Memory B cell (primary cell): ENCODE measurements at regions not wholly inside any gene's neighbourhood (a gene's known extent, or its start where the extent isn't known, plus 50 kb on each side); places are given as distances from the start of the nearest gene placed in this dataset.

Experiments used
- ATAC-seq: fragments of 150-1000 bp; cut with Tn5 transposase; 2 replicates; pipeline ENCODE4 v1.10.0; 2021; ENCODE audit warnings: low read depth, mild to moderate bottlenecking, moderate library complexity
- DNase-seq, 2 donors: peaks; one replicate each; pipeline ENCODE4 v3.0.0; 2022; ENCODE audit warnings: low spot score in 2 of 2
- H3K27ac Mint-ChIP-seq: one replicate; pipeline ENCODE4 v1.8.0; 2022; ENCODE audit warnings: mild to moderate bottlenecking, moderate library complexity, mixed read lengths
- H3K27me3 Mint-ChIP-seq: one replicate; pipeline ENCODE4 v1.8.0; 2022; ENCODE audit warnings: mixed read lengths
- H3K36me3 Mint-ChIP-seq: one replicate; pipeline ENCODE4 v1.8.0; 2022; ENCODE audit warnings: mild to moderate bottlenecking, mixed read lengths
- H3K4me1 Mint-ChIP-seq: one replicate; pipeline ENCODE4 v1.8.0; 2022; ENCODE audit warnings: mixed read lengths
- H3K4me3 Mint-ChIP-seq: one replicate; pipeline ENCODE4 v1.8.0; 2022; ENCODE audit warnings: mild to moderate bottlenecking, moderate library complexity, mixed read lengths
- H3K9me3 Mint-ChIP-seq: one replicate; pipeline ENCODE4 v1.8.0; 2022; ENCODE audit warnings: mixed read lengths

DNA sequence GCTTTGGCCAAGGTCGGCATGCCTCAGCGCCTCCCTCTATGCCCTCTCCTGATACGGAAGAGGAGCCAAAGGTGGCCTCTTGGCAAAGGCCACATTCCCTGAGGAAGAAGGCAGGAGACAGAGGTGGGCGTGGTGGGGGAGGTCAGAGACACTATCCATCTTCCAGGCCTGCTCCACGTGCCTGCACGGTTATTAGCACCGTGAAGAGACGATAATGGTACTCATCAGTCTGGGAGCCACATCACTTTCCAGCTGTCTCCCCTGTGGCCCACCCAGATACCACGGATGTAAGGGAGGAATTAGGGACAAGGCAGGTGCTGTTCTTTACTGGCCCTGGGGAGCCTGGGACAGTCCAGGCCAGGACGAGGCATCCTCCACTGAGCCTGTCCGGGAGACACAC lies 354.3 kb downstream of the MN1 start:
- no peak overlapping the region for H3K4me3 Mint-ChIP-seq
- ATAC-seq (no peak), DNase-seq (no peak)
- H3K27ac Mint-ChIP-seq = no peak overlapping the region
- no peaks in the 10 kb centered on the region for H3K36me3 Mint-ChIP-seq
- H3K9me3 Mint-ChIP-seq = peaks cover 9% of the 10 kb centered on the region
- no peaks in the 10 kb centered on the region for H3K4me1 Mint-ChIP-seq
- H3K27me3 Mint-ChIP-seq = peaks cover 6% of the 10 kb centered on the region

- Mint-ChIP-seq H3K36me3 (no peaks in the 10 kb centered on the region), H3K27ac (no peak overlapping the region), H3K4me3 (no peak overlapping the region), H3K27me3 (peaks cover 5% of the 10 kb centered on the region), H3K4me1 (no peaks in the 10 kb centered on the region), H3K9me3 (peaks cover 13% of the 10 kb centered on the region)
- no peak for DNase-seq
- no peak for ATAC-seq
Measured at GRCh38 chr22:27450448-27450847, 351.1 kb downstream of the MN1 start.

DNA sequence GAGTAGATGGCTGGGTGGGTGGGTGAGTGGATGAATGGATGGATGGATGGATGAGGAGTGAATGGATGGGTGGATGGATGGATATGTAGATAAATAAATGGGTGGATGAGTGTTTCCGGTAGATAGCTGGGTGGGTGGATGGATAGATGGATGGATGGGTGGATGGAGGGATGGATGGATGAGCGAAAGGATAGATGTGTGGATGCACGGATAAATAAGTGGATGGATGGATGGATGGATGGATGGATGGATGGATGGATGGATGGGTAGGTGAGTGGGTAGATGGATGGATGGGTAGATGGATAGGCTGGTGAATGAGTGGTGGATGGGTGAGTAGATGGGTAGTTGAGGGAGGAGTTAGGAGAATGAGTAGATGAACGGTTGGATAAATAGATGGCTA lies 349.3 kb downstream of the MN1 start:
- Mint-ChIP-seq H3K36me3 (no peaks in the 10 kb centered on the region), H3K27me3 (peaks cover 9% of the 10 kb centered on the region), H3K4me1 (no peaks in the 10 kb centered on the region), H3K4me3 (no peak overlapping the region), H3K27ac (no peak overlapping the region), H3K9me3 (peaks cover 13% of the 10 kb centered on the region)
- no peak for ATAC-seq
- no peak for DNase-seq

GRCh38 chr22:27452922-27453321 lies 348.6 kb downstream of the MN1 start:
- no peak for DNase-seq
- Mint-ChIP-seq H3K36me3 (no peaks in the 10 kb centered on the region), H3K27me3 (peaks cover 9% of the 10 kb centered on the region), H3K9me3 (peaks cover 13% of the 10 kb centered on the region), H3K4me1 (no peaks in the 10 kb centered on the region), H3K27ac (no peak overlapping the region), H3K4me3 (no peak overlapping the region)
- no peak for ATAC-seq

DNA sequence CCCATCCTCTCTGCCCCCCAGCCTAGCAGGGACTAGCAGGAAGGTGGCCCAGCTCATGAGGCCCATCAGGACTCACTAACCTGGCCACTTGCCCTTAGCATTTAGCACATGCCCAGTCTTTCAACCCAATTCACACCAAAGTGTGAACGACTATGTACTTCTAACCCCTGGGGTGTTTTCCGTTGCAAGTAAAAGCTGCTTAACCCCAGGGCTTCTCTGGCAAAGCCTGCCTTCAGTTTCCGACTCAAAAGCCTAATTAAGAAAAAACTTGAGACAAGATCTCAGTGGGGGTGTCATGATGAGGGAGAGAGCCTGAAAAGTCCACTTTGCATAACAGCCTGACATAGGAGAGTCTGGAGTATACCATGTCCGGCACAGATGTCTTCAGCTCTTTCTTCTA lies 347.8 kb downstream of the MN1 start:
- Mint-ChIP-seq H3K9me3 (peaks cover 13% of the 10 kb centered on the region), H3K36me3 (no peaks in the 10 kb centered on the region), H3K4me3 (no peak overlapping the region), H3K4me1 (no peaks in the 10 kb centered on the region), H3K27me3 (peaks cover 9% of the 10 kb centered on the region), H3K27ac (no peak overlapping the region)
- ATAC-seq (no peak), DNase-seq (no peak)

DNA sequence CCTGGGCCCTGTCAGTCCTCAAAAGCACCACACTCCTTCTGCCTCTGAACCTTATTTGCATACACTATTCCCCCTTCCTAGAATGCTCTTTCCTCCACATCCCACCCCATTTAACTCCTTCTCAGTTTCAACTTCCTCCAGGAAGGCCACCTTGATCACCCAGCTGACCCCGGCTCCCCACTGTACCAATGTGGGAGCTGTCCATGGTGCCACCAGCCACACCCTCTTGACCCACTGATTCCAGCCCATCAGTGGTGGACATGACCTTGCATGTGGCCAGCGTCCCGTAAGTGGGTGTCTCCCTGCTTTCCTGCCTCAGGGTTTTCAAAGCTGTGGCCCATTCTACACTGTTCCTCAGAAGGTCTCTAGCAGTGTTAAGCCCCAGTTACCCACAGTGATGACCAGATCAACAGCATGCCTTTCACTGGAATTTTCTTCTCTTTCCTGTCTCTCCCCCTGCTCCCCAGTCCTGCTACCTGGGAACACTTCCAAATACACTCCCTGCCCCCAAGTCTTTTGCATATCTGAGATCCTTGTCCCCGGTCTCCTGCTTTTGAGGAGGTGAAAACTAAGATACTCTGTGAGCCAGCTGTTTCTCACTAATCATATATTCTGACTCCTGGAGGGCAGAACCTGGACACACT lies 346.6 kb downstream of the MN1 start:
- Mint-ChIP-seq H3K36me3 (no peaks in the 10 kb centered on the region), H3K4me3 (no peak overlapping the region), H3K9me3 (peaks cover 13% of the 10 kb centered on the region), H3K27me3 (peaks cover 11% of the 10 kb centered on the region), H3K4me1 (no peaks in the 10 kb centered on the region), H3K27ac (no peak overlapping the region)
- DNase-seq (no peak), ATAC-seq (no peak)

- H3K27ac Mint-ChIP-seq = no peak overlapping the region
- H3K4me1 Mint-ChIP-seq = no peaks in the 10 kb centered on the region
- peaks cover 11% of the 10 kb centered on the region for H3K27me3 Mint-ChIP-seq
- ATAC-seq (no peak), DNase-seq (no peak)
- H3K9me3 Mint-ChIP-seq = peaks cover 12% of the 10 kb centered on the region
- H3K4me3 Mint-ChIP-seq = no peak overlapping the region
- H3K36me3 Mint-ChIP-seq = no peaks in the 10 kb centered on the region
Measured at GRCh38 chr22:27455526-27455925, 346.0 kb downstream of the MN1 start.

GRCh38 chr22:27456696-27457503 lies 344.7 kb downstream of the MN1 start:
- DNase-seq (no peak), ATAC-seq (no peak)
- Mint-ChIP-seq H3K36me3 (no peaks in the 10 kb centered on the region), H3K4me3 (no peak overlapping the region), H3K4me1 (no peaks in the 10 kb centered on the region), H3K27me3 (peaks cover 12% of the 10 kb centered on the region), H3K27ac (no peak overlapping the region), H3K9me3 (peaks cover 10% of the 10 kb centered on the region)

DNA sequence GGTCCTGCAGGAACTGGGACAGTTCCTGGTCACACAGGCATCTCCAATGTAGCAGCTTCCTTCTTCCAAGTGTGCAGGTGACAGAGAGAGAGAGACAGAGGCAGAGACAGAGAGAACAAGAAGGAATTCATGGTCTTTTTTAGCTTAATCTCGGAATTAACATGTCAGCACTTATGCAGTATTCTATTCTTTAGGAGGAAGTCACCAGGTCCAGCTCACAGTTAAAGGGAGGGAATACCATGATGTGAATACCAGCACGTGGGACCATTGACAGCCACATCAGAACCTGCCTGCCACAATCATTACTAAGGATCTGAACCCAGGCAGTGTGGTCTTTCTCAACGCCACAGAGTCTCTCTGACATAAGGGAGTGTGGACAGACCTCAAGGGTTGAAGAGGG lies 341.6 kb downstream of the MN1 start:
- no peak overlapping the region for H3K4me3 Mint-ChIP-seq
- peaks cover 9% of the 10 kb centered on the region for H3K27me3 Mint-ChIP-seq
- DNase-seq (no peak), ATAC-seq (no peak)
- no peaks in the 10 kb centered on the region for H3K36me3 Mint-ChIP-seq
- no peak overlapping the region for H3K27ac Mint-ChIP-seq
- peaks cover 5% of the 10 kb centered on the region for H3K9me3 Mint-ChIP-seq
- H3K4me1 Mint-ChIP-seq = no peaks in the 10 kb centered on the region

DNA sequence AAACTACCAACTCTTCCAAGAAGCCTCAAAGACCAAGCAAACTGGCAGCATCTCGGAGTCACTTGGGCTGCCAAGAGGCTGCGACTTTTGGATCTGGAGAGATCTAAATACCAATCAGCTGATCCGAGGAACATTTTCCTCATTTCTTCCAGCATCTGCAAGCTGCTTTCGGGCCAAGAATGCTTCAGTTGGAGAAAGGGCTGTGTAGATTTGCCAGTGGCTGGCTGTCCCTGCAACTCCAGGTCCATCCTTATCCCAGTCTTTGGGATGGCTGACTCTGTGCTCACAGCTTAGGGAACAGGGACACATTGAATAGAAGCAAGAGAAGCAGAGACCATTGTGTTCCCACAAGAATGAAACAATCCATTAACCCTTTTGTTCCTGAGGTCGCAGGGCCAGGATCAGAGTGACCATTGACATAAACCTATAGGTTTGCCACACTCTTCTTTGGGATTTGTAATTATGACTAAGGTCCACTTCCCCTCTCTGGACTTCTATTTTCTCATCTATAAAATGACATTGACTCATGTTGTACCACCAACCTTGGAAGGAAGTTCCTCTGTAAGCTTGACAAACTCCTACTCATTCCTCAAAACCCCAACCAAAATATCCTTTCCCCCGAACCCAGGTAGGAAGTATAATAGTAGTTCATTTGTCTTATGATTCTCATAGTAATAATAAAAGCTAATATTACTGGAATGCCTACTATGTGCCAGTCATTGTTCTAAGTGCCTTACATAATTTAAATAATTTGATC lies 340.8 kb downstream of the MN1 start:
- Mint-ChIP-seq H3K9me3 (peaks cover 3% of the 10 kb centered on the region), H3K36me3 (no peaks in the 10 kb centered on the region), H3K27ac (no peak overlapping the region), H3K4me1 (no peaks in the 10 kb centered on the region), H3K27me3 (peaks cover 9% of the 10 kb centered on the region), H3K4me3 (no peak overlapping the region)
- ATAC-seq = no peak
- no peak for DNase-seq

- H3K27me3 Mint-ChIP-seq = peaks cover 5% of the 10 kb centered on the region
- peaks cover 3% of the 10 kb centered on the region for H3K9me3 Mint-ChIP-seq
- no peaks in the 10 kb centered on the region for H3K4me1 Mint-ChIP-seq
- ATAC-seq = no peak
- H3K27ac Mint-ChIP-seq = no peak overlapping the region
- no peak overlapping the region for H3K4me3 Mint-ChIP-seq
- DNase-seq = no peak
- H3K36me3 Mint-ChIP-seq = no peaks in the 10 kb centered on the region
Measured at GRCh38 chr22:27461470-27461869, 340.1 kb downstream of the MN1 start.

GRCh38 chr22:27462190-27462589 lies 339.4 kb downstream of the MN1 start:
- ATAC-seq = no peak
- Mint-ChIP-seq H3K36me3 (no peaks in the 10 kb centered on the region), H3K9me3 (peaks cover 3% of the 10 kb centered on the region), H3K4me3 (no peak overlapping the region), H3K4me1 (no peaks in the 10 kb centered on the region), H3K27me3 (peaks cover 5% of the 10 kb centered on the region), H3K27ac (no peak overlapping the region)
- DNase-seq = no peak

- DNase-seq (no peak), ATAC-seq (no peak)
- no peaks in the 10 kb centered on the region for H3K36me3 Mint-ChIP-seq
- peaks cover 5% of the 10 kb centered on the region for H3K27me3 Mint-ChIP-seq
- peaks cover 3% of the 10 kb centered on the region for H3K9me3 Mint-ChIP-seq
- no peaks in the 10 kb centered on the region for H3K4me1 Mint-ChIP-seq
- H3K27ac Mint-ChIP-seq = no peak overlapping the region
- H3K4me3 Mint-ChIP-seq = no peak overlapping the region
Measured at GRCh38 chr22:27463121-27463660, 338.4 kb downstream of the MN1 start.

GRCh38 chr22:27466229-27466628 lies 335.3 kb downstream of the MN1 start:
- no peaks in the 10 kb centered on the region for H3K4me1 Mint-ChIP-seq
- H3K9me3 Mint-ChIP-seq = peaks cover 3% of the 10 kb centered on the region
- H3K27me3 Mint-ChIP-seq = peaks cover 3% of the 10 kb centered on the region
- no peak for ATAC-seq
- H3K27ac Mint-ChIP-seq = no peak overlapping the region
- no peak overlapping the region for H3K4me3 Mint-ChIP-seq
- DNase-seq = no peak
- H3K36me3 Mint-ChIP-seq = no peaks in the 10 kb centered on the region
